Right renal cortex interstitium (tissue), 3 donors: ENCODE measurements at regions not wholly inside any gene's neighbourhood (a gene's known extent, or its start where the extent isn't known, plus 50 kb on each side); places are given as distances from the start of the nearest gene placed in this dataset.

Experiments
- DNase-seq, 3 donors: peaks; one replicate each; pipeline ENCODE4 v3.0.0-alpha.2; 2013; ENCODE audit warnings: low read depth in 3 of 3, low spot score in 2 of 3

DNA sequence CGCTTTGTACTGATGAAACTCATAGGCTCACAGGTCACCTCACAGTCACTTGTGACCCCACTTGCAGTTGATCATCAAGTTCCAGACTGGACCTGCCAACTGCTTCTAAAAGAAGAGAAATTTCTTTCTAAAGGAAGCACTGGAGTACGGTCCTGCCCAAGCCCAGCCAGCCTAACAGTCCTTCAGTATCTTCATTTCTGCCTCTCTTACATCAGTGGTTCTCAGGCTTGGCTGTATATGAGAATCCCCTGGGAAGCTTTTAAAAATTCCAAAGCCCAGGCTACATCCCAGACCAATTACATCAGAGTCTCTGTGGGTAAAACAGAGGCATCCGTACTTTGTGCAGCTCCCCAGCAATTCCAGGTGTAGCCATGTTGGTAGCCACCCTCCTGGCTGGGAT lies 282.1 kb downstream of the NFIB start:
- no peak for DNase-seq

DNA sequence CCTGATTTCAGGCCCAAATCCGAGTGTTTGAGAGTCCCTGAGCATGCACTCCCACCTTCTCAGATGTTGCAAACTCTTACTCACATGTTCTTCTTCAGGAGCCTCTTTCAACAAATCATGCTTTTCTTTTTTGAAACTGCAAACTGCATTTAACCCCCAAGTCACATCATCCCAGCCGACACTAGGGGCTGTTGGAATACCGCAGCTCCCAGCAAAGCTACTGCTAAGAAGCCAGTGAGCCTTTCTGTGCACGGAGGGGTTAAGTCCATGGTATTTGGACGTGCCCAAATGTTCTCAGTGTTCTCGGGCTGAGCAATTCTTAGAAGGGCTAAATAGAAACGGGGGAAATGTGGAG lies 282.9 kb downstream of the NFIB start:
- DNase-seq, result peak in 1 of 3 donors; percentile 40

DNA sequence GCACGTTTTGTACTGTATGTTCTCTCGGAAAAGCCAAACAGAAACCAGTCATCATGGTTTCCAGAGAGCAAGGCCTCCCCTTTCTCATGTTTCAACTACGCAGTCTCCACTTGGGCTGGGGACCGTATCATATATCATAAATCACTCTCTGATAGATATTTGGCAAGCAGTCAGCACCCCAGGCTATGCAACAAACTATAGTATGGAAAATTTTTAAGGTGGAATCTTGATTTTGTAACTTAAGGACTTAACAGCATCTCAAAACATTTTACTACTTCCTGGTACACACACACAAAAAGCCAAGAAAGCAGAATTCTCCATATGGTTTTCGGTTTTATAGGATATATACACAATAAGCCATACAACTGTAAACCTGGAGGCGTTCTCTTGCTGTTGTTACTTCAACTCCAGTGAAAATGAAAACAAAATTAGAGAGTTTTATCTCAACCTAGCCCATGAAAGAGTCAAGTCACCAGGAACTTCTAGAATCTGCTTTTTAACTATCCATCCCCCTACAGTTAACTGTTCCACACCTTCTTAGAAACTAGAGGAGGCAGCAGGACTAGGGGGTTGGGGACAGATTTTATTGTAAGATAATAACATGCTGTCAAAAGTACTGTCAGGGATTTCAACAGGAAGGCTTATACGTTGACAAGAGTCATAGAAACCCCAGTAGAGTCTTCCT lies 283.4 kb downstream of the NFIB start:
- peak; percentile 71 to 82 (median 81) for DNase-seq

DNA sequence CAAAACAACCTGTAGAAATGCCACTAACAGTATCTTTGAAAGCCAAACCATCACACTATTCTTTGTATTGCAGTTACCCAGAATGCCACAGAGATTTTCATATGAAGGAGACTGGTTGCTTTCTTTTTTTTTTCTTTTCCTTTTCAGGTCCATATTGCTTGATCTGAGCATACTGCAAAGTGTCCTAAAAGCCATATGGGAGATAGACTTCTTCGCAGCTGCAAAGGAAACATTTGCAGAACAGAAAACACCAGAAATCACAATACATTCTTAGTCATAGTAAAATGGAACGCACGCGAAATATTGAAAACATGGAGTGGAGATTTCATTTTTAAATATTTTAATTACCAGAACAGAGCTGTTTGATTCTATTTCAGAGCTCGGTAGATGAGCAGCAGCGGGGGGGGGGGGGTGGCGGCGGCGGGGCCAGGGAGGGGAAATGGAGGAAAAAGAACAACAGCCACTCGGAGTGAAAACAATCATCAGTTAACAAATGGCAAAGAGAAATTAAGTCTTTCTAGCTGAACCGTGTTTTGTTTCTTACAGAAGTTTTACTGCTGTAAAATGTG lies 284.1 kb downstream of the NFIB start:
- no peak for DNase-seq

DNA sequence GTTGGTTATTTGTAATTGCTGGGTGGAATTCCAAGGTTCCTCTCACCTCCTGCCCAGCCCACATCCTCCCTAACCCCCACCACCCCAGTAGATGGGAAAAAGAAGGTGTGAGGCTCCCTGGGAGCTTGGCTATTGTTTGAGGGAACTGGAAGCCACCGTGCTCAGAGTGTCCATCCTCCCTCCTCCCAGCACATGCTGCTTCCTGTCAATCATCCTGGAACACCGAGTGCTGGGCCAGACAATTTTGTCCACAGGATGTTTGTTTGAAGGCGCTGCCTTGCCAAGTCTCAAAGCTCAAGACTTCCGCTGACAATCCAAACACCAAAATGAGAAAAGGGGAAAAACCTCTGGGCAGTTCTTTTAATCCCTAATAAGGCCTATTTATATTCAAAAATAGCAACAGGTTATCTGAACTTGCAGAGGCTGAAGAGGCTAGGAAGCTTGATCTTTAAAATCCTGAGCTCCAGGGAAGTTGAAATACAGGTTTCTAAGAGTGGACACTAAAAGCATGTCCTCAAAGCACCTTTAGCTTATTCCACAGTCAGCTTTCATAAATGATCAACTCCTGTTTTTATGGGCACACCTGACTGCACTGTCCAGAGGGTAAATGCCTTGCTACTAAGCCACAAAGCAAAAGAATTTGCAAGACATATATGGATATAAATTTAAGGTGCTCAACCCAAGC lies 286.7 kb downstream of the NFIB start:
- DNase-seq, result no peak

DNA sequence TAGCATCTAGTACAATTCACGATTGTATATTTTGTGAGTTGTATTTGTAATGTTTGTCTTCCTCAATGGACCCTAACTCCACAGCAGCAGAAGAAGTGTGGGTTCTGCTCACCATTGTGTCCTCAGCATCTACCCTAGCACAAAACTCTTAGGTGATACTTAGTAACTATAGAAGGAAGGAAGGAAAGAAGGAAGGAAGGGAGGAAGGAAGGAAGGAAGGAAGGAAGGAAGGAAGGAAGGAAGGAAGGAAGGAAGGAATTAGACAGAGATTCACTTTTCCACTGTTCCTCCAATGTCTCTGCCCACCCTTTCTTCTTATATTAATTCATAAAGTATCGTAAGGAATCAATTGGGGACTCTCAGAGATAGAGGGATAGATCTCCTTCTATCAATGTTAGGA lies 288.2 kb downstream of the NFIB start:
- DNase-seq, result no peak

DNA sequence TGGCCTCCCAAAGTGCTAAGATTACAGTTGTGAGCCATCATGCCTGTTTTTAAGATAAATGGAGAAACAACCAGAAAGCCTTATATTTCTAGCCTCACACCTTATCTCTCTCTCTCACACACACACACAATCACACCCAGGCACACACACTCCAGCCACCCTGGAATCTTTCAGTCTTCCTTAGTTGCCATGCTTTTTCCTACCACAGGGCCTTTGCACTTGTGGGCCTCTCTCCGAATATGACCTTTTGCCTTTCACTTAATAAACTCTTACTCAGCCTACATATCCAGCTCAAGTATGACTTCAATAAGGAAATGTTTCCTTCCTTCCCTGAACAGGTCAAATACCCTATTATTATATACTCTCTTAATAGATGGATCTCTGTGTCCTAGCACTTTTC lies 290.7 kb downstream of the NFIB start:
- no peak for DNase-seq

DNA sequence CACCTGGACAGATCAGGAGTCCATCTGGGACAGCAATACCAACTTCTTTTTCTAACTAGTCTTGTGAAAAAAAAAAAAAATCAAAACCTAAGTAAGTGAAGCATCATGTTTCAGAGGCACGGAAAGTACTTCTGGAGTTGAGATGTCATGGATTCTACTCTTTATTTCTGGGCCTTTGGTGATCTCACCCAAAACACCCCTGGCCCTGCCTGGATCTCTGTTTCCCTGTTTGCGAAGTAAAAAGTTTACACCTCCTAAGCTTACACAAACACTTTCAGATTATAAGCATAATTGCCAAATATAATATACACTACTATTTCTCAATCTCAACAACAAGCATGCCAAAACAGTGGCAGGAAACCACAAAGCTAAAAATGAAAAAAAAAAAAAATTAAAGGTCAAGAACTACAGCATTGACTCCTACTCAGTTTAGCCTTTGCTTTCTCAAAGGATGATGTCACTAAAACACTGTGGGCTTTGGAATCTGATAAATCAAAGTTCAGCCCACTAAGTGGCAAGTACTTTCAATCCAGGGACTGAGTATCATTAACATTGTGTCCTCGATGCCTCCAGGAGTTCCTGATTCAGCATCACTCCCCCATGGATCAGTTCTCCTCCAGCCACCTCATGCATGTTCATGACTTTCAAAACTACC lies 291.9 kb downstream of the NFIB start:
- DNase-seq, result no peak

DNA sequence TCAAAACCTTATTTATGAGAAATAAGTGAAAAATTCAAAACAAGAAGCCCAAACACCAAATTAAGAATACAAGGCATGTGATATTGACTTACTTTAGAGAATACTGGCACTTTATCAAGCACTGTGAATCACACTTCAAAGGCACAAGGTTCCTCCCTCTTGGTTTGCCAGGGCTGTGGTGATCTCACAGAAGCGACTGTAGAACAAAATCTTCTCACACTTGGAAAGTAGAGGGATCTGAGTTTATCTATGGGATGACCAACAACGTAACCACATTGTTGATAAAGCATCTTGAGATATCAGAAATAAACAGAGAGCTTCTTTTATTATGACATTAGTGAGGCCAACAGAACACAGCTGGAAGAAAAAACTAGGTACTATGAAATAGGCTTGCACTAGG lies 295.9 kb downstream of the NFIB start:
- no peak for DNase-seq

DNA sequence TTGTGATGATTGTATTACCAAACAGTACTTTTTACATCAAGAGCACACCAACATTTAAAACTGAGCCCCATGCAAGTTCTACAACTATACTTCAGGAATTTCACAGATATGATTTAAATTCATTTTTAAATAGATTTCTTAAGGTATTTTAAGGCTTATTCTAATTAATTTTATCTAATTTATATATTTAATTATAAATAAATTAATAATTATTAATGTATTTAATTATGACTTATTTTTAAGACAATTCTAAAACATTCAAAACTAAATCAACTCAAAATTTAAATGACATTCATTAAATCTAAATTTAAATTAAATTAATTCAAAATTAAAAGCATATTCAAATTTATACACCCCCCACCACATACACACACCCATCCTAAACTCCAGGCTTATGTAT lies 299.2 kb downstream of the NFIB start:
- DNase-seq, result no peak

DNA sequence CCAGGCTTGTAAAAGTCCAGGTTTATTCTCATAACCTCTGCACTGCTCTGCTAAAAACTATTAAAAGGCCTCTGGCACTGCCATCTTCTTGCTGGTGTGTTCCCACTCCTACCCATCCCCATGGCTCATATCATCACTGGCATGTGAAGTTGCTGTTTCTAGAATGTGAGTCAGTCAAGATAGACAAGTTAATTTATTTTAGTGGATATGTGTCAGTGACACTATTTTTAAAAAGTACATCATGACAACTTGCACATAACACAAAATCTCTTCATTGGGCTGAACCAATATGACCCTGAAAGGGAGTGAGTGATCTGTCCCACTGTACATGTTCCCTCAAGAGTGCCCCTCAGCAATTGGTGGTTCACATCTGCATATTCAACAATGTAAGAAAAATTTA lies 299.7 kb downstream of the NFIB start:
- DNase-seq, result no peak

DNA sequence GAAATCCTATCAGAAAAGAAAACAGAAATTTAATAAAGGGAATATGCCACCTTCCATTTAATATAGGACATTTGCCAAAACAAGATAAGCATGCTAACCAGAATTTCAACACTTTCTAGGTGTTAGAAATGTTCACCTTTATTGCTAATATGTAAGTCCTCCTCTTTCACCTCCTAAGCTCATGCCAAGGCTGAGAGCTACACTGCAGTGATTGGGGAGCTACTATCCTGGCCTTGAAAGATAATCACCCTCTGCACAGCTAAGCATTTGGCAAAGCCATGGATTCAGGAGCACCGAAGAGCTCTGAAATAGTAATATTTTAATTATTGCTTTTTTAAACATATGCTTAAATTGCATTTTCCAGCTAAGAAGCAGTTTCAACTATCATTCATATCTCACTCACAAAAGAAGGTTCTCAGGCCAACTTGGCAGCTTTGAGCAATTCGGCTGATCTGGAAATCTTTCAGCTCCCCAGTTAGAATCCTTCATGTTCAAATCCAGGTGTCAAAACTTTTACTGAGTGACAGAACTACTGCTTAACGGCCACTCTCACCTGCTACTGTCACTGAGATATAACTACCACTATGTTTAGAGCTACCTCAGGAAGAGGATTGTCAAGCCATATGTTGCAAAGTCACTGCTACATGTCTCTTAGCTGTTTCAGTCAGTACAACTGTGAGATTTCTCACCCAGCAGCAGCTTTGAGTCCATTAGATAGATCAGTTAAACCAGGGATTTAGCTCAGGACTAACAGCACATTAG lies 302.0 kb downstream of the NFIB start:
- no peak for DNase-seq

DNA sequence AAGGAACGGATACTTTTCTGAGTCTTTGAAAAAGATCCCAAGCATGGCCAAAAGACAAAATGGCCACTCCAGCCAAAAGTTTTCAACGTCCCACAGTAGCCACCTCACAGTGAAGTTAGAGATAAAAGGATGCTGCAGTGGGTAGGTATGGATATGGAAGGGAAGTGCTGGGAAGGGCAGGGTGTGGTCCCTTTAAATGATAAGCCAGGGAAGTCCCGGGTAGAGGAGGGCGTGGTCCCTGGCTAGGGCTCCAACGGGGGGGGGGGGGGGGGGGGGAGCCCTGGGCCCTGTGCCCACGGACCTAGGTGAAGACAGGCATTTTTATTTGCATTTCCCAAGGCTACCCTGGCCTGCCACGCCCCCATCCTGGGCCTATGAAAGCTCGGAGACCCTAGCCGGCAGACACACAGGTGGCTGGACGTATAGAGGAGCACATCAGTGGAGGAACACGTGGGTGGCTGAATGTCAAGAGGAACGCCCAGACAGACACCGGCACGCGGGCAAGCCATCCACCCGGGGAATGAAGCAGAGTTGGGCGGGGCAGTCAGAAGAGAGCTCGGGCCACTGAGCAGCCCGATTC lies 306.7 kb downstream of the NFIB start:
- DNase-seq, result no peak

DNA sequence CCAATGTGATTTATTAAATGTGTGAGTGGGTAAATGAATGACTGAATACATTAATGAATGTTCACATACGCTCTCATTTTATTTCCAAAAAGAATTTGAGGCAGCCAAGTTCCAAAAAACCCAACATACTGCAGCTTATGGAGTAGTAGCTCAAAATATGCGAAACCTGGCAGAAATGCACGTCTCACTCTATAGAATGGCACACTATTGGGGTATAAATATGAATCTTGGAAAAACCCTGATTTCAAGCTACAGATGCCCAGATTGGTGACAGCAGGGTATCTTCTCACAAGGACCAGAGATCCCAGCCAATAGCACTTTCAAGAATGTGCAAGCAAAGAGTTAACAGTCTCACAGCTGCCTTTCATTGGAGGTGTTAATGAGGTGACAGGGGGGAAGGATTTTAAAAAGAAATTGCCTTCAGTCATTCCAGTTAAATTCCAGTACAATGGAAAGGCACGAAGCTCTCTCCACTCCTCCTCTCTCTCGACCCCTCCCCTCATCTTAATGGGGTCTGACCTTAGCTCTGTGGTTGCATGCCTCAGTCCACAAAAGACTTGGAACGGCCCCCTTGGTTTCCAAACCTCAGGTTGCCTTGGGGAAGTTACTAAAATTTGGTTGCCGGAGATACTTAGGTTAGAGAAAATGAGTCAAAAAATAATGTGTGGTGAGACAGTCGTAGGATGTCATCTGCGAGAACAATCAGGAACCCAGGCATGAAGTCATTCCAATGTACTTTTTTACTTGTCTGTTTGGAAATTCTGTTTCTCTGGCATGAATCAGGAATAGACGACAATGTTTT lies 307.4 kb downstream of the NFIB start:
- no peak for DNase-seq

DNA sequence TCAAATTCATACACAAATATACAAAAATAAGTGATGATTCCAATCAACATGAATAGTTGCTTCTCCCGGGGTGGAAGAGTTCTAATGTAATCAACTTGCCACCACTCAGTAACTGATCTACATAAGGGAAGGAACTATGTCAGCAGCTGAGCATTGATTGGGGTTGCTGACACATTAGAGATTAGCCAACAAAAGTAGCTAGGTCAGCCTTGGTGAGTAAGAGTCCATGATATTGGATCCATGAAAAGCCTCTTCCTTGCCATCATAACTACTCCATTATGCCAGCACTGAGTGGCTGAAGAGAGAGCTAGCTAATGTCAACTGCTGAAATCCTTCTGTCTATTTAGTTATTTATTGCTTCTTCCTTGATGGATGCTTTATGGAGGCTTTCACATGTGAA lies 309.8 kb downstream of the NFIB start:
- DNase-seq, result no peak

DNA sequence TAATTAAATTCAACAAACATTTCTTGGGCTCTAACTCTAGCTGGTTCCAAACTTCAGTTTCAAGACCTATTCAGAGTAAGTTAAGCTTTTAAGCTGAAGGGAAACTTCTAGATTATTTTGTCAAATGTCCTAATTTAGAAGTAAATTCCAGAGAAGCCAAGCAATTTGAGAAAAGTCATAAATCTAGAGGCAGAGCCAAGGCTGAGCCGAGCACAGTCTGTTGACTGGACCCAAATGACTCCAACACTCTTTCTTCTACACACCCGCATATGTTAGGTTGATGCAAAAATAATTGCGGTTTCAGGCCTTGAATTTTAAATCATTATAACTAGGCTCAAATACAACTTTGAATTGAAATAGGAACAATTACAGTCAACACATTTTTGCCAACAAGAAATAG lies 319.7 kb downstream of the NFIB start:
- DNase-seq, result no peak

DNA sequence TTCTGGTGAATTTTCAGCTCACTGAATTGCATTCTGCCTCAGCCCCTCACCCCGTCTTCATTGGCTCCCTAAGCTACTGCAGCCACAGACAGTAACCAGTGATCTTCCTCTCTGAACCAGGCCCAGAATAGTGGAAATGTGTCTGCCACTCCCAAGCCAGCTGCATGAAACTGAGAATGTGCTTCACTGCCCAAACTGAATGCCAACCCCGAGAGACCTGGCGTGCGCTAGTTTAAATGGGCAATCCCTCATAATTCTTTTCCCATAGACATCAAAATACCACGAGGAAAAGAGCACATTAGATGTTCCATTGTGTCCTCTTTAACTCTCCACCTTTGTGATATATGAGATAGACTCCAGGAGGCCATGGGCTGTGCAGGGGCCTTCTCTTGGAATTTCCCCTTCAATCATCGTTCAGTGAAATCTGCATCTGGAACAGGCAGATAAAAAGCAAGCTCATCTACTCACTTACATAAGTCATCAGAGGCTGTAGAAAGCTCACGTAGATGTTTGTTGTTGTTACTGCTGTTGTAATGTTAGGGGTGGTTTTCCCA lies 320.2 kb downstream of the NFIB start:
- DNase-seq, result no peak

DNA sequence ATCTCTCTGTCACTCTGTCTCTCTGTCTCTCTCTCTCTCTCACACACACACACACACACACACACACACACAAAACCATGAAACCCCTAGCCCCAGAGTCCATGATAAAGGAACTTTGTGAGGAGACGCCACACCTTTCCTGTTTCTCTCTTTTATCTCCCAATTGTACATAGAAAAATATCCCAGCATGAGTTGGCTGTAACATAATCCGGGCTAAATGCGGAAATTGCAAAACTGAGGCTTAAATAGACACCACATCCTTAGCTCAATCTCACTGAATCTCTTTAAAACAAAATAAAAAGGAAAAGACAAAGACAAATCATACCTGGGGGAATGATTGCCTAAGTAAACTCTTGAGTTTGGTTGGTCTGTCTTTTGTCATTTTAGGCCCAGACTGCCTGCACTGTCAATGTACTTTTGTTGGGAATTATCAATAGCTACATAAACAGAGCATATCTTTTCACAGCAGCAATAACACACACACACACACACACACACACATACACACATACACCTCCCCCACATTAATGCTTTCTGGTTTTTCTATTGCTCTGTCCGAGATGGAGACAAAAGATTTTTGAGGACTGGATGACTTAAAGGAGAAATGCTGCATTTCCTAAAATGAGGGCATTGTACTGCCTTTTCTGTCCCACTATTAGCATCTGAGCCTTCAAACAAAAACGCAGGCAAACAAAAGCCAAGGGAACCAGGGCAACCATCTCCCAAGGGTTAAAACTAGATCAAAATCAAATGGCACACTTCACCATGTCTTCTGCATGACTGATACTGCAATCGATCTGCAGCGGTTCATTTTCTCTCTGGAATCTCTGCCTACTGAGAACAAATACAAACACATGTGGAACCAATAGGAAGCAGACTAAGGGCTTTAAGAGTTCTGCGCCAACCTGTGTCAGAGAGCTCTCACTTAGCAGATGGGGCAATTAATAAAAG lies 321.5 kb downstream of the NFIB start:
- DNase-seq, result no peak

DNA sequence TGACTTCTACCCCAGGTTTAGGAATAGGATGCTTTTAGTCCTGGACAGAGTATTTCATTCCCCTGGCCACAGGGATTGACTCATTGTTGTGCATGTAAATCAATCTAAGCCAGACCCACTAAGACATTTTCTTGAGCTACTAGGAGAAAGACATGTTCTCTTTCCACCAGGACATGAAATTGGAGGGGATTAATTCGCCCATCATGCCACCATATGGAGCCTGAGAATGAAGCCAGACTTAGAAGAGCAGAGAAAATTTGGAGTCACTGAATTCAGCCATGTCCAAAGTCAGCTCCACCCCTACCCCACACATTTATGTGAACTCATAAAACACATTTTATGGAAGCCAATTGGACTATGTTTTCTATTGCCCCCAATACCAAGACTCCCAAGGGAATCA lies 322.5 kb downstream of the NFIB start:
- no peak for DNase-seq
